ENCODE measurements at regions not wholly inside any gene's neighbourhood (a gene's known extent, or its start where the extent isn't known, plus 50 kb on each side); places are given as distances from the start of the nearest gene placed in this dataset.
"Not testable (repeated sequence)": the region's sequence is repeated elsewhere in the genome, so short reads cannot be mapped to it uniquely, and the experiment has no call there.

DNA sequence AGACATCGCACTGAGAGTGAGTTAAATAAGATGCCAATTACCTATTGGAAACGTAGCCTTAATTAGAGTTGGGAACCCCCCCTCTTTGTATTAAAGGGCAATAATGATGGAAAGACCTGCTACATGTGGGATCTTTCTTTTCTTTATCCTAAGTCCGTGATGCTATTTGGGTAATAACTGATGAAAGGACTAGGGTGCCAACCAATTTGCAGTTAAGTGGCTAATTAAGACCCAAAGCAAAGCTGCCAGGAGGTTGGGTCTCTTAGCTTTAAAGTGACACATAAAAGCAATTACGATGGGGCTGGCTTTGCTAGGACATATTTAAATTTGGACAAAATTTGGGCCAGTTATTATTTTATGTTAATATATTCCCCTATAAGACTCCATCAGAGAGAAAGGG is 728.8 kb downstream of the NR2F1-AS1 start:
- DNase-seq, result no peak

DNA sequence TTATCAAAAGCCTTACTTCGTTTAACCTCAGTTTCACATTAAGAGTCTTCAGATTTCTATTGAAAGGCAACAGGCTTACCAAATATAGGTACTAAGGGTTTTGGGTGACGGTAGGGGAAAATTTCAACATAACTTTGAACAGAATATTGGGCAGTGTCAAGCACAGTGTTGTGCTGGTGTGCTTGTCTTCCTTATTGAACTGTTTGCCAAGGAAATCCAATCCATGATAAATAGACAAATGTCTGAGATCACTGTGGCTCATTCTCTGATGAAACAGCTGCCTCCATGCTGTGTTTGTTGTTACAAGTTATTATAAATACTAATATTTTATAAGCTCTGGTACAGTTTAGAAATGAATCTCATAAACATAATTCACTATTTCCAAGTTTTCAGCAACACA is 730.1 kb downstream of the NR2F1-AS1 start:
- no peak for DNase-seq

DNA sequence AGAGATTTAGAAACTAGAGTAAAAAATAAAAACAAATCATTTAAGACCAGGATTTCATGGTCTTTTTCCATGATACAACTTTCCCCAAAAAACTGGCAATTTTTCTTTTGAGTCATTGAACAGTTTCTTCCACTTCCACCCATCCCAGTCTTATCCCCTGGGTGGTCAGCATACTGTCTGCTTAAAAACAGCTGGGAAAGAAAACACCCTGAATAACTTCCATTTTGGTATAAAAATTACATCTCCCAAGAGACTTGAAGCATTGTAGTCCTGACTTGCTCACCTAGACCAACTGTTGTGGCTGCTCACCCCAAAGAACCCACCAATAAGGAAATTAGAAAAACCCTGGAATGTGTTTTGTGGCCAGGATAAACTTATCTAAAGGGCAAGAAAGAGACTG is 731.3 kb downstream of the NR2F1-AS1 start:
- DNase-seq, result no peak

DNA sequence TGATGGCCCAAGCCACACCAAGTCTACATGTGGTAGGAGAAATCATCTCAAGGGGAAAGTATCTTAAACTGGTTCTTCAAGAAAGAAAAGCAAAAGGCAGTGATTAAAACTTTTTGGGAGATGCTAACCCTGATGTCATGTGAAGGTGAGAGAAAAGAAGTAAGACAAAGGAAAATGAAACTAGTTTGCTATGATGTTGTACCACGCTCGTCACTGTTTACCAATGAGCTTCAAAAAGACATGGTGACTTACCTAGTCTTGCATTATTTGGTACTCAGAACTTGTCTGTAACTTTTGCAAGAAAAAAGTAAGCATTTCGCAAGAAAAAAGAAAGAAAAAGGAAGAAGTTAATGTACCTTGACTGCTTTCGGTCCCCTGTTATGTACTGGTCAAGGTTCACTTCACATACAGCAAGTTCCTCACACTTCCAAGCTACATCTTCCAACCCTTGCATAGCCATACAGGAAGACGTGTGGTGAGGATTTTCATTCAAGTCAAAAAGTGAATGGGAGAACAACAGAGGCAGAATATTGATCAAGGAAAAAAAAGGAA is 739.3 kb downstream of the NR2F1-AS1 start:
- no peak for DNase-seq

DNA sequence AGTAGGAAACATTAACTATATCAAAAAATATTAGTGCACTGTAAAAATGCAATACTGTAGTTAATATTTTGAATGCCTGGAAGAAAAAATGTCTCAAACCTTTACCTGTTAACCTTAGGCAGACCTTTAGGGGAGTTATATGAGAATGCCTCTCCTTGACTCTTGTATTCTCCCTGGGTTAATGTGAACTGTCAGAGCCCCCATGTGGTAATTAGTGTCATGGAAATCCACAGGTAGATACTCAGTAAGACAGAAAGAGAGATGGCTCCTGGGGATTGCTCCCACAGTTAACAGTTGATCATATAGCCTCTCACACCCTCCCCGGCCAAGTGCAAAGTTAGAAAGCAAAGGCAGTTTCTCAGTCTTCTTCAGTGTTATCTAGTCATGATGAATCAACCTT is 742.8 kb downstream of the NR2F1-AS1 start:
- no peak for DNase-seq

DNA sequence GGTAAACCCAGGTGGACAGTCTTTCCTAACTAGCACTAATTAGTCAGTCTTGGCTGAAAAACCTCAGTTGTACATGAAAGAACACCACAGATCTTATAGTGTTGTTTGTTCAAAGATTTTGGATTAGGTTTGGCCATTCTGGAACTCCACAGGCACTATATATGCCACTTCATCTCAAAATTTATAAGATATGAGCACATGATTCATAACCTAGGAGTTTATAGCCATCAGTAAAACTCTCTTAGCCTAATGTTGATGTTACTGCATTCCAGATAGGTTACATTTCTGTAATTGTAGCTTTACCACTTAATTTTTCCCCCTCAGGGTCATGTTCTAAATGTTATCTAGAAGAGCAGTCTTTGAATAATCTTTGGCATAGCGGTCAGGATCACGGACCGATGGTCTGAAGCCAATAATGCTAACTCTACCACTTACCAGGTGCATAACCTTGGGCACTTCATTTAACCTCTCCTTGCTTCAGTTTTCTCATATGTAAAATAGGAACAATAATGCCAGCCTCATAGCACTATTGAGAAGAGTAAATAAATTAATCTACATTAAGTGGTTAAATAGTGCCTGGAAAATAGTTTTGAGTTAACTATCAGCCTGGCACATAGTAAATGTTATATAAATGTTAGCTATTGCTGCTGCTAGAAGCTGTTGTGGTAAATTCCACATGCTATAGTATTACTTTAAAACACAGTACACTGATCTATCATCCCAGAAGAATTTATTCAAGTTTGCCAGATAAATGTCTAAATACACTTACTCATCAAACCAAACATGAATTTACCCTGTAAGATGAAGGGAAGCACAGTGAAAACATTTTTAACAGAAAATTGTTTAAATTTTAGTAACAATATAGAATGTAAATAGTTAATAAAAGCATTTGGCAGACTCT is 743.9 kb downstream of the NR2F1-AS1 start:
- no peak for DNase-seq

DNA sequence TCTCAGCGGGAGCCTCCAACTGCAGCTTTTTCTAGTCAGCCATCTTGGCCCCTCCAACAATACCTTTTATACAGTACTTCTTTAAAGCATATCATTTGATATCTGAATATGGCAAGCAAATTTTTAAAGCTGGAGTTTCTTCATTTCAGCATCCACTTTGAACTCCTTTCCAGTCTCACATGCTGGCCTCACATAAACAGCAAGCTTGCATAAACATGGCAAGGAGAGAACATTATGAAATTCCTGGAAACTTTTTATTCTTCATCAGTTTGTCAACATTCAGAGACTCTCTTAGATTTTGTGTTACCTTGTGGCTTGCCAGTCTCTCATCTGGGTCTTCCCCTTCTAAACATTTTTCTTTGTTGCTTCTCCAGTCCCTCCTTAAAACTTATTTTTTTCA is 745.3 kb downstream of the NR2F1-AS1 start:
- no peak for DNase-seq

DNA sequence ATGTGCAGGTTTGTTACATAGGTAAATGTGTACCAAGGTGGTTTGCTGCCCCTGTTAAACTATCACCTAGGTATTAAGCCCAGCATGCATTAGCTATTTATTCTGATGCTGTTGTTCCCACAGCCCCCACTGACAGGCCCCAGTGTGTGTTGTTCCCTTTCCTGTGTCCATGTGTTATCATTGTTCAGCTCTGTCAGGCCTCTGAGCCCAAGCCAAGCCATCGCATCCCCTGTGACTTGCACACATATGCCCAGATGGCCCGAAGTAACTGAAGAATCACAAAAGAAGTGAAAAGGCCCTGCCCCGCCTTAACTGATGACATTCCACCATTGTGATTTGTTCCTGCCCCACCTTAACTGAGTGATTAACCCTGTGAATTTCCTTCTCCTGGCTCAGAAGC is 757.5 kb downstream of the NR2F1-AS1 start:
- DNase-seq, result not testable (repeated sequence)

DNA sequence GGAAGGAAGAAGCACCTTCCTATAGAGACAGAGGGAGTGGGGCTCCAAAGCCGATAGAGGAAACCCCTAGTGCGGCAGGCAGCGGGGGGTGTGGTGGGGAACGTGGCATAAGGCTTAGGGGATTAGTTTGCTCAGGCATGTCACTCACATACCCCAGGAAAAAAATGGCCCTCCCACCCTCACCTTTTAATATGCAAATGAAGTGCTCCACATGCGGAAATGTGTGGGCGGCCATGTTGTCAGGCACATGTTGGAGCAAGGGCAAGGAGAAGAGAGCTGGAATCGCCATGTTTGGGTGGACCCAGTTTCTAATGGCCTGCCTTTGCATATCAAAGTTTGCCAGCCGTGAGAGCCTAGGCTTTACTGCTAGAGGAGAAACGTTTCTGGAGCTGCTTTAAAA is 758.8 kb downstream of the NR2F1-AS1 start:
- no peak for DNase-seq

DNA sequence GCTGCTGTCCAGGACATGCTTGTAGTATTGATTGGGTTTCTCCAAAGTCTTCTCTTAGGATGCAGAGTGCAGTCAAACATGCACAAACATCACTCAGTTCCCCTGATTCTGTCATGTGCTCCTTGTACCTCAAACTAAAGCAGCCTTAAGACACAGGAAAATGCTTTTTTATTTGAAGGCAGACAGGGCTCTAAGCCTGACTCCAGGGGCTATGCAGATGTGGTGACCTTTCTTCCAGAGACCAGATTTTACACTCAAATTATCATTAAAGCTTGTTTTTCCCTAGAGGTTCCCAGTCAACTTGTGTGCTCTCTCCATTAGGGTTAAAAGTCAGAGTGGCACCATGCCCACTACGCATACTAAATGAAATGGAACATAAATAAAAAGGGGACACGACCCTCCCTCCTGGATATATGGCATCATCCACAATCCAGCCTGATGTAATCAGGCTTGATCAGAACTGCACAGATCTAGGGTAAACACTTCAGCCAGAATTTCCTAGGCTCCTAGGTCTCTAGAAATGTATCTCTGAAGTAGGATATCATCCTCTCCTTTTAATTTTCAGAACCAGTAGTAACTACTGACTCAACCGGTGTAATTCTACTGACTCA is 771.1 kb downstream of the NR2F1-AS1 start:
- DNase-seq, result no peak

DNA sequence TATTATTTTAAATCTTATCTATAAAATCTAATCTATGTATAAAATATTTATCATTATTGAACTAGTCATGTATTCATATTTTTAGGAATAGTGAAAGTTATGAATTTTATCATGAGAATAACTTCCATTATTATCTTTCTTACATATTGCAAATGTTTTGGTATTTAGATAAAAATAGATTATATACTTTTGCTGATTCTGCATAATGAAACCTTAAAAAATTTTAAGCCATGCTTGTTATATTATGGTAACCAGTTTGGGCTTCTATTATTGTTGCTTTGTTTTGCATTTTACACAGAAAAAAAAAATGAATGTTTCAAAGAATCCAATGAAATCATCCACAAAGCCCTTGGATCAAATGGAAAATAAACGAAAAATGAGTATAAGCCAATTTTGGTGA is 772.5 kb downstream of the NR2F1-AS1 start:
- no peak for DNase-seq

DNA sequence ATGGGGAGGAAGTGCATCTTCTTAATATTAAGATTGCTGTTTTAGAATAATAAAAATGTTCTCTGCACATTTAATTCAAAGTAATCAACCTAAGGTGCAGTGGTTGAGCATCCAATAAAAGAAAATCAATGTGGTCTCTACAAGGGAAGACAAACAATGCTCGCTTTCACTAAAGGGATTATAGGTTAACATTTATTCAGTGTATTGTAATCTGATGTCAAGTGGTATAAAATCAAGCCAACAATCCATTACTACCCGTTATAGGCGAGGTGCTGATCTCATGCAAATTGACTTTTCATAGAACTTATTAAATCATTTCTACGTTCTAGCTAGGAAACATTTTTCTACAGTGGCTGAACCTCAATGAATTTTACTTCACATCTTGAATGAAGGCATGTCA is 773.9 kb downstream of the NR2F1-AS1 start:
- DNase-seq, result no peak

DNA sequence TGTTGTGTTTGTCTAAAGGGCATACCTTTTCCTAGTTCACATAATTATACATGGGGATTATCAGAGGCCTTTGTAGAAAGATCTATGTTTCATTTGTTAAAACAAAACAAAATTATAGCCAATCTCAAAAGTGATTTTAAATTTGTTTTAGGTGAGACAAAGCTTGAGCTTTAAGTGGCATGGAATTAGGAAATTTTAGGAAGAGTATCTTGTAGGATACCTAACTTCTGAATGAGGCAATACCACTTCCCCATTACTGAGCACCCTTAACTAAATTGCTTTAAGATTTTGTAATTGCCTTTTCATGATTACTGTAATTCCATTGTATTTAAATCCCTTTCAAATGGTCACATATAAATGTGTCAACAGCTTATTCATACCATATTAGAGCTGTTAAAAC is 775.6 kb downstream of the NR2F1-AS1 start:
- DNase-seq, result no peak

DNA sequence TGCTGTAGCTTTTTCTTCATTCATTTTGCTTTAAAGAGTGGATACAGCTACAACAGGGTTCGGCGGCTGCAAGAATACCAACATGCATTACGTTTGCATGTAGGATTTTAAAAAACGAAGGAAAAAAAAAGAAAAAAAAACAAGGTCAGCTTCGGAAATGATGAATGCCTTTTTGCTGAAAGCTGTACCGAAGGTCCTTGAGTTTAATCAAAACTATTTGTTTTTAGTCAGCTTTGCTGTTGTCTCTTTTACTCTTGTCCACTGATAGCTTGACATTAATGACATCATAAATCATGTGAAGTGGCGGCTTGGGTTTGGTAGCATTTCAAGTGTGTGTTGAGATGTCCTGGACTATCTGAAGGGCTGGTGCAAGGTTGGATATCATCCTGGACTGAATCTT is 779.1 kb downstream of the NR2F1-AS1 start:
- no peak for DNase-seq

DNA sequence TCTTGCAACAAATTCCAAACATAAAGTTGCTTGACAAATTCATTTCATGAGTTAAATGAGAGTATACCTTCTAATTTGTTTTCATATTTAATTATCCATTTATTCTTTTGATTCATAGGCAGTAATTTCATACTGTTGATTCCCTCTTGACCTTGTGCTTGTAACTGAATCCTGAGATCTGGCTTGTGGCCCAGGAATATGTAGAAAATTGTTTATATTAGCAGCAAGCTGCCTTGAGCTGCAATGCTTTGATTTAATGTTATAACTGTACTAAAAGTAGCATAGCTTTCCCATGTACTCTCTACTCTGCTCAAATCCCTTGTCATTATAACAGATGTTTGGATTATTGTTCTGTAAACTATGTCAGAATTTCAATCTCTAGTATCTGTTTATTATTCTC is 780.7 kb downstream of the NR2F1-AS1 start:
- DNase-seq, result no peak

DNA sequence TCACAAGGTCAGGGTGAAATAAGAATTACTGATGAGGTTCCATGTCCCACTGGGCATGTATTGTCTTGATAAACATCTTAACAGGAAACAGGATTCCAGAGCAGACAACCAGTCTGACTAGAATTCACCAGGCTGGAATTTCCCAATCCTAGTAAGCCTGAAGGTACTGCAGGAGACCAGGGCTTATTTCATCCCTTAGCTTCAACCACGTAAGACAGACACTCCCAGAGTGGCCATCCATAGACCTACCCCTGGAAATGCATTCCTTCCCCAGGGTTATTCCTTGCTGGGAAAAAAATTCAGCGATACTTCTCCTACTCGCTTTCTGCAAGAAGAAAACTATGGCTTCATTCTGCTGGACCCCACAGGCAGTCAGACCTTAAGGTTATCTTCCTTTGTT is 785.4 kb downstream of the NR2F1-AS1 start:
- DNase-seq, result no peak

DNA sequence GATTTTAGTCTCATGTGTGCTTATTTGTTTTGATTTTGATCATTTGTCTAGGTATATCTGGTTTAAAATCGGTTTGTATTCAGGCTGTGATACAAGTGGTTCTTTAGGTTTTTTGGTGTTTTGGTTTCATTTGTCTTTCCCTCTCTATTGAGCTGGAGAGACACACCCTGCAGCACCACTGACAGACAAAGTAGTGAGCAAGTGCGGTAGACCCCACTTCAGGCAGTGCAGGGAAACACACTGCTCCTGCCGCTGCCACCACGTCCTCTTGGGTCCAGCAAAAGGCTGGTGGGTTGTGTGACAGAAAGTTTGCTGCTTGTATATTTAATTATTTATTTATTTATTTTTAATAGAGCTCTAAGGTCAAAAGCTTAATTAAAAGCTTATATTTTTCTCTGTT is 801.0 kb downstream of the NR2F1-AS1 start:
- no peak for DNase-seq

DNA sequence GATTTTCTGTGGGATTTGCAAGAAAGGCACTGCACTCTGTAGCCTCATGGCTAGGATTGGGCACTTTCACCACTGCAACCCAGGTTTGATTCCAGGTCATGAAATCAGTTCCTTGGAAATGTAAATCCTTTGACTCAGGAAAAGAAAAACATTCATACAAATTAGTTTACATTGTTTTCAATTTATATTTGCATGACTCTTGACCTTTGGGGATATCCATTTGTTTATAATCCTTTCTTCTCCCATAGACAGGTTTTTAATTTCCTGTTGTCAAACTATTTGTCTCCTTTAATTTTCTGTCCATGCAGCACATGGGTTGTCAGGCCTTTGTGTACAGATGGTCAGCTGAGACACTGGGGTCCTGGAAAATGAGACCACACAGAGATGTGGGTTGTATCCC is 801.5 kb downstream of the NR2F1-AS1 start:
- no peak for DNase-seq

DNA sequence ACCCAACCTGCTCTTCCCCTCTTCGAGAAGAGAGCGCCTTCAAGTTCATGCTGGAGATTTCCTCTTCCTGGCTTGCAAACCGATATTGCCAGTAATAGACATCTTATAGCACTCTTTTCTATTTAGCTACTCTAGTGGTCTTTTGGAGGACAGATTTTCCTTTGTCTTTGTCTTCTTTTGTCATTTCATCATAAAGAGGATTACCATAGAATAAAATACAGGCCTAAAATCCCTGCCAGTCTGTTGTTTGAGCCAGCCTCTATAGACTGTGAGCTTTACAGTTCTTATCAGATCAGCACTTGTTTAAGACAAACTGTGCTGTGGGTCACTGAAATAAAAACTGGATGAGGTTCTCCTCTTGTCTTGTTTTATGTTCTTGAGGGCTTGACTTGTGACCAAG is 802.8 kb downstream of the NR2F1-AS1 start:
- no peak for DNase-seq

DNA sequence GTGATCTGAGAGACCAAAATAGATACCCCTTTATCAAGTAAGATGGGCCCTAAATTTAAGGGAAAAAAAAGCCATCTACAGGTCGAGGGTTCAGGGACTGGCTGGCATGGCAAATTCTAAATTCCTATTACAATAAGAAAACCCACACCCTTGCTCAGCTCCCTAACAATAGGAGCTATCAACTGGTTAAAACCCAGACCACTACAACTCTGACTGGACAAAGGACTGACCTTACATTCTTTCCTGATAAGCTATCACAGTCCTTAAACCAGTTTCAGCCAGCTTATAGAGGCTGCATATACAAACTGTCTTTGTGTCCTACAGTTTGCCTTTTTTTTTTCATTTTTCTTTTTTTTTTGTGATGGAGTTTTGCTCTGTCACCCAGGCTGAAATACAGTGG is 803.6 kb downstream of the NR2F1-AS1 start:
- no peak for DNase-seq

DNA sequence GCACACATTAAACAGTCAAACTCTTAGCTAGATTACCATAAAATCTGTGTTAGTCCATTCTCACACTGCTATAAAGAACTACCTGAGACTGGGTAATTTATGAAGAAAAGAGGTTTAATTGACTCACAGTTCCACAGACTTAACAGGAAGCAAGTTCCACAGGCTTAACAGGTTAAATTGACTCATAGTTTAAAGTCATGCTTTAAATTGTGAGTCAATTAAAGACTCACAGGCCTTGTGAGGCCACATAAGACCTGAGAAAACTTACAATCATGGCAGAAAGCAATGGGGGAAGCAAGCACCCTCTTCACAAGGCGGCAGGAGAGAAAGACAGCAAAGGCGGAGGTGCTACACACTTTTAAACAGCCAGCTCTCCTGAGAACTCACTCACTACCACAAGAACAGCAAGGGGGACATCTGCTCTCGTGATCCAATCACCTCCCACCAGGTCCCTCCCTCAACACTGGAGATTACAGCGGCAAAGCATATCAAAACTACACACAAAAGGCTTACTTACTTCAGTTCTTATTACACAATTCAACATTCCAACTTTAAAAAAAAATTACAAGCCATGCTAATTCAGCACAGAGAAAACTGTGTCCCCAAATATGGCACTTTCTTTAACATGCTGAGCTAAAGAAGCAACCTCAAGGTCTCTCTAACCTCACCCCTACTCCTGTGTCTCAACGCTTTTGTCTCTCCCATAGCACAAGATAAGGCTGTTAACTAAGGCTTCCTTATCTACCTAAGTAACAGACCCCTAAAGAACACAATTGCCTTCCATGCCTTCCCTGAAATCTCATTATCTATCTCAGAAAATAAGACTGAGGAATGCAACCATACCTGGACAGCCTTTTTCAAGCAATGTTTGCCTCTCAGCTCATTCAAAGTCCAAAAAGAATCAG is 805.1 kb downstream of the NR2F1-AS1 start:
- DNase-seq, result no peak

DNA sequence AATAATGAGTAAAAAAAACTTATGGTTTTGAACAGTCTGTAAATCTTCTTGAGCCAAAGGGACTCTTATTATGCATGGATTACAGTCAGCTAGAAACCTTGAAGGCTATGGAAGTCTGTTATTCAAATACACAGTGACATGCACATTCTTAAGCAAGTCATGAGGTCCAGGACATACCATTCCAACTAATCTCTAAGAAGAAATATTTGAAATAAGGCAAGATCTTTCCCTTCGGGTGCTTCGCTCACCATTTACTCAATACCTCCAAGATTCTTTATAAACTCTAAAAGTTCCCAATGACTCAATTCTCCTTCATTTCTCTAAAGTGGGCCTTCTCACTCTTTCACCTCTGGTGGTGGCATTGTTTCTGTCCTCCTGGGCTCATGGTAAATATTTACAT is 811.0 kb downstream of the NR2F1-AS1 start:
- DNase-seq, result no peak

DNA sequence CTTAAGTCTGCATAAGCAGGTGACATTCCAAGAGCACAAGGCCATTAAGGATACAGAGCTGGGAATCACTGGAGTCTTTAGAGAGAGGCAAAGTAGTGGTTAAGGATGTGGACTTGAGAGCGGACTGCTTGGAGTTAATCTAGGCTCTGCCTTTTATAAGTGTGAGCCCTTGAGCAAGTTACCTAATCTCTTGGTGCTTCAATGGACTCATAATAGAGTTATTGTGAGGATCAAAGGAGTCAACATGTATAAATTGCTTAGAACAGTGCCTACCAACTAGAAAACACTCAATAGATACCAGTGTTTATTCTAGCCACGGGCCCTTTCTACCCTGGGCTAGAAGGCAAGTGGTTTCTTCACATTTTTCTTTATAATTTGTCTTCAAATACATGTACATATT is 819.4 kb downstream of the NR2F1-AS1 start:
- no peak for DNase-seq

All from suppressor macrophage treated with lipopolysaccharide for 1 hour (primary cell).